ENCODE measurements at regions not wholly inside any gene's neighbourhood (a gene's known extent, or its start where the extent isn't known, plus 50 kb on each side); places are given as distances from the start of the nearest gene placed in this dataset.
A peak's percentile ranks its signal among the peaks of the same experiment; 100 is the strongest.

DNA sequence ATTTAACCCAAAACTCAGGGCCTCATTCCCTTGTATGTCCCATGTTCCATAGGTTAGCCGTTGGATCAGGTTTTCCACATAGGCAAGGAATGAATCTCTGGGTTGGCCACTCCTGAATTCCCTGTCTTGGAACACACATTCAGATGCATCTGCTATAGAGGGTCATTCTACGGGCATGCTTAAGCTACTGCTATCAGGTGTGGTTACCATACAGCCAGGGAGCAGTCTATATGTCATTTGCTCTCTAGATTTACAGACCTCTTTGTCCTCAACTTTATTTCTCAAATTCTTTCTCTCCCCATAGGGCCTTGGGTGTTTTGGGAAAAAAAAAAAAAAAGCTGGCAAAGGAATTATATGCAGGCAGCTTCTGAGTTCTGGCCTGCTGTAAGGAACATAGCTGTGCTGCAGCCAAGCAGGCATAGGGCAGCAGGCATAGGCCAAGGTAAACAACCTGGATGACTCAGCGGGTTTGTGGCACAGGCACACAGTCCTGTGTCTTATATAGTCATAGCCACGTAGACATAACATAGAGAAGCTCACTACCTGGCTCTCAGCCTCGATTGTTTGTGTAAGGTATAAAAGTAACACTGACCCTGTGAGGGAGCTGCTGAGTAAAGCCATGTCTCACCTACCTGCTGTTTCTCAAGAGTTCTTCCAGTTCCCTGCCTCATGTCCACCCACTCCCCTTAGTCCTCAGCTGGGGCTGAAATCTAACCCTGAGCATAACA, 141.5 kb downstream of the OSTF1 start:
- Histone ChIP-seq H3K4me3 (ENCODE audit: low read length in 2 of 2) (no peak overlapping the region), H3K4me1 (ENCODE audit: control insufficient read depth in 2 of 2, insufficient read depth in 2 of 2, low read length in 2 of 2) (no peaks in the 10 kb centered on the region), H3K36me3 (ENCODE audit: control insufficient read depth in 2 of 2, insufficient read depth in 2 of 2, low read length in 1 of 2) (no peaks in the 10 kb centered on the region), H3K9me3 (ENCODE audit: control insufficient read depth in 2 of 2, insufficient read depth in 1 of 2, low read length in 1 of 2) (no peaks in the 10 kb centered on the region), H3K27ac (ENCODE audit: low read depth in 1 of 2, low read length in 1 of 2) (no peak overlapping the region), H3K27me3 (ENCODE audit: control insufficient read depth in 2 of 2, insufficient read depth in 1 of 2, low read length in 1 of 2) (no peaks in the 10 kb centered on the region)
- no peak for DNase-seq (ENCODE audit: low read depth in 6 of 9, low spot score in 9 of 9)
- 74% methylated on average over 5 of the region's 5 CpGs for WGBS

DNA sequence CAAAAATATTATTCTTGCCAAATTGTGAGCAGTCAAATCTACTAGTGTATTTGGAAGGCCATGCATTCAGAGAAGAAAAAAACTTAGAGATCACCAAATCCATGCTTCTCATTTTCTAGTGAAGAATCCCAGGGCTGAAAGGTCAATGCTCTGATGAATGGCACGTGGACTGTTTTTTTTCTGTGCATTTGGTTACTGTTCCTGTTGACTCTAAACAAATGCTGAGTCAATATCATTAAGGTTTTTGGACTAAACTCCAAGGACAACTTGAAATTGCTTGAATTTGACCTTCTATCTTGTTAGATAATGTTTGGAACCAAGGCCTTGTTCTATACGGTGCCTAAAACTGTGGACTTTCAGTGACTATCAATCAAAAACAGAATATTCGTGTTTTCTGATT, 142.2 kb downstream of the OSTF1 start:
- Histone ChIP-seq H3K4me1 (ENCODE audit: control insufficient read depth in 2 of 2, insufficient read depth in 2 of 2, low read length in 2 of 2) (no peaks in the 10 kb centered on the region), H3K36me3 (ENCODE audit: control insufficient read depth in 2 of 2, insufficient read depth in 2 of 2, low read length in 1 of 2) (no peaks in the 10 kb centered on the region), H3K27ac (ENCODE audit: low read depth in 1 of 2, low read length in 1 of 2) (no peak overlapping the region), H3K27me3 (ENCODE audit: control insufficient read depth in 2 of 2, insufficient read depth in 1 of 2, low read length in 1 of 2) (no peaks in the 10 kb centered on the region), H3K4me3 (ENCODE audit: low read length in 2 of 2) (no peak overlapping the region), H3K9me3 (ENCODE audit: control insufficient read depth in 2 of 2, insufficient read depth in 1 of 2, low read length in 1 of 2) (no peaks in the 10 kb centered on the region)
- 96% methylated on average over 3 of the region's 3 CpGs for WGBS
- DNase-seq (ENCODE audit: low read depth in 6 of 9, low spot score in 9 of 9): no peak

DNA sequence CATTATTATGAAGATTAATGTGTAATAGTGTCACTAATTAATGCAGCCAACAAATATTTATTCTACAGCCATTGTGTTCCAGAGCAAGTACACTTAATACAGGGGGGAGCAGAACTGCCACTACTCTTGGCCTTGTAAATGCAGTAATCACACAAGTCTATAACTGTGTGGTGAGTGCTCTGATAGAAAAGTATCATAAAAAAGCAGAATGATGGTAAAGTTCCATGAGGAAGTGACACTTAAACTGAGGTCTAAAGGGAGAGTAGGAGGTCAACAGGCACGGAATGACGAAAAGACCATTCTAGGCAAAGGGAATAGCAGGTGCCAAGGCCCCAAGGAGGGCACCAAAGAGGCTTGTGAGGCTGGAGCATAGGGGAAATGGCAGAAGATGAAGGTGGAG, 142.9 kb downstream of the OSTF1 start:
- H3K4me3 ChIP-seq (ENCODE audit: low read length in 2 of 2): no peak overlapping the region
- no peaks in the 10 kb centered on the region for H3K4me1 ChIP-seq (ENCODE audit: control insufficient read depth in 2 of 2, insufficient read depth in 2 of 2, low read length in 2 of 2)
- WGBS: 96% methylated on average over 2 of the region's 2 CpGs
- no peaks in the 10 kb centered on the region for H3K9me3 ChIP-seq (ENCODE audit: control insufficient read depth in 2 of 2, insufficient read depth in 1 of 2, low read length in 1 of 2)
- DNase-seq (ENCODE audit: low read depth in 6 of 9, low spot score in 9 of 9): no peak
- H3K27ac ChIP-seq (ENCODE audit: low read depth in 1 of 2, low read length in 1 of 2): no peak overlapping the region
- H3K27me3 ChIP-seq (ENCODE audit: control insufficient read depth in 2 of 2, insufficient read depth in 1 of 2, low read length in 1 of 2): no peaks in the 10 kb centered on the region
- H3K36me3 ChIP-seq (ENCODE audit: control insufficient read depth in 2 of 2, insufficient read depth in 2 of 2, low read length in 1 of 2): no peaks in the 10 kb centered on the region

DNA sequence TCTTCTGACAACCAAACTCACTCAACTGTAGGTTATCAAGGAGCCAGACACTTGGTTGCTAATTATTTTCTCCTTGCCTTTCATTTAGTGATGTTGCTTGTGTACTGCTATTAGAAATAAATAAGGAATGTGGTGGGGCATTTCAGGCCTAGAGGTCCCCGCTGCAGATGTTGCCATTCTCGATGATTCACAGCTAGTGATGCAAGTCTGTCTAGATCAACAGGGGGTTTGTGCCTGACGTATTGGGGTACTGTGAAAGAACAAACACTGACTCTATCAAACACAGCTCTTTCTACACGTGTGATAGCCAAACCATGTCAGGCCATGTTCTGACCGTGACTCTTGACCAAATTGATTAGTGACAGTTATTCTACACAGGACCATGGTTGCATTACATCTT, 144.7 kb downstream of the OSTF1 start:
- Histone ChIP-seq H3K4me3 (ENCODE audit: low read length in 2 of 2) (no peak overlapping the region), H3K27ac (ENCODE audit: low read depth in 1 of 2, low read length in 1 of 2) (no peak overlapping the region), H3K27me3 (ENCODE audit: control insufficient read depth in 2 of 2, insufficient read depth in 1 of 2, low read length in 1 of 2) (no peaks in the 10 kb centered on the region), H3K9me3 (ENCODE audit: control insufficient read depth in 2 of 2, insufficient read depth in 1 of 2, low read length in 1 of 2) (no peaks in the 10 kb centered on the region), H3K36me3 (ENCODE audit: control insufficient read depth in 2 of 2, insufficient read depth in 2 of 2, low read length in 1 of 2) (no peaks in the 10 kb centered on the region), H3K4me1 (ENCODE audit: control insufficient read depth in 2 of 2, insufficient read depth in 2 of 2, low read length in 2 of 2) (no peaks in the 10 kb centered on the region)
- DNase-seq (ENCODE audit: low read depth in 6 of 9, low spot score in 9 of 9): no peak
- 97% methylated on average over 5 of the region's 5 CpGs for WGBS

DNA sequence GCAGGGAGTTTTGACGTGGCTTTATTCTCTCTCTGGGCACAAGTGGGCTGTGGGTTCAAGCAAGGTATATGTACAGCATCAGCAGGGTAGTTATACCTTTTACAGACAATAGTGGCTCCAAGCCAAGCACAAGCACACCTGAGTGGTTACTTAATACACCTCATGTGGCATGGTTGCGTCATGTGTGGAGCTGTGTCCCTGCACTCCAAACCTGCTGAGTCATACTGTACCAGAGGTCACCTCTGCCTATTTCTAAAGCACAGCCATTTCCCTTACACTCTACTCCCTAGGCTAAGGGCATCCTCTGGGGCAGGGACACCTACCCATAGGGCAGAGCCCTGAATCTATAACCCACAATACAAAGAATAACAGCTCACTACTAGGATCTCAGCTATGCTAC, 147.3 kb downstream of the OSTF1 start:
- H3K36me3 ChIP-seq (ENCODE audit: control insufficient read depth in 2 of 2, insufficient read depth in 2 of 2, low read length in 1 of 2): no peaks in the 10 kb centered on the region
- H3K4me3 ChIP-seq (ENCODE audit: low read length in 2 of 2): no peak overlapping the region
- H3K4me1 ChIP-seq (ENCODE audit: control insufficient read depth in 2 of 2, insufficient read depth in 2 of 2, low read length in 2 of 2): no peaks in the 10 kb centered on the region
- H3K27ac ChIP-seq (ENCODE audit: low read depth in 1 of 2, low read length in 1 of 2): no peak overlapping the region
- no peaks in the 10 kb centered on the region for H3K27me3 ChIP-seq (ENCODE audit: control insufficient read depth in 2 of 2, insufficient read depth in 1 of 2, low read length in 1 of 2)
- 93% methylated on average over 2 of the region's 2 CpGs for WGBS
- no peaks in the 10 kb centered on the region for H3K9me3 ChIP-seq (ENCODE audit: control insufficient read depth in 2 of 2, insufficient read depth in 1 of 2, low read length in 1 of 2)
- peak in 1 of 9 donors; percentile 16 for DNase-seq (ENCODE audit: low read depth in 6 of 9, low spot score in 9 of 9)

DNA sequence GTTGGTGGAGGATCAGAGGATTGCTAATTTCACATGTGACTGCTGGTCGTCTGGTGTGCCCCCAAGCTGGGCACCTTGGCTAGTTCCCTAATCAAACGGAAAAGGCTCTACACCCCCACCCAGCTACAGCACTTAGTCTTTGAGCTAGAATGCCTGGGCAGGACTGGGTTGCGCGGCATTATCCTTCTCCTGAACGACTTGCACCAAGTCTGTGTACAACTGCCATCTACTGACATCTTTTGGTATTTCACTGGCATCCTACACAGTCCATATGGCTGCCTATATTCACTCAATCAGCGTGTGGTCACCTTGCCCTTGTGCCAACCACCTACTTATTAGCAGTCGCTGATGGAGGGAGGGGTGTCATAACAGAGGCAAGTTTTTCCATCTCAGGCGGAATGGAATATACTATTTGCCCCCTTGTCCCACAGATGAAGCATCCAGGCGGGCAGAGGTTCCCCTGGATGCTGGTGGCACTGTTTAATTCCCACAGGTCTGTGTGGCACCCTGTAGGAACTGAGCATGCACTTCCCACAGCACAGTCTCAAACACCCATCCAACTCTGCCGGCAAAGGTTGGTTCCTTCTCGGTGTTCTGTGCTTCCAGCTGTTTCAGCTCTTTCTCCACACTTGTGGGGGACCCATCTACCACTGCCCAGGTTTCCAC, 150.1 kb downstream of the OSTF1 start:
- Histone ChIP-seq H3K27ac (ENCODE audit: low read depth in 1 of 2, low read length in 1 of 2) (no peak overlapping the region), H3K4me3 (ENCODE audit: low read length in 2 of 2) (no peak overlapping the region), H3K27me3 (ENCODE audit: control insufficient read depth in 2 of 2, insufficient read depth in 1 of 2, low read length in 1 of 2) (no peaks in the 10 kb centered on the region), H3K9me3 (ENCODE audit: control insufficient read depth in 2 of 2, insufficient read depth in 1 of 2, low read length in 1 of 2) (no peaks in the 10 kb centered on the region), H3K4me1 (ENCODE audit: control insufficient read depth in 2 of 2, insufficient read depth in 2 of 2, low read length in 2 of 2) (no peaks in the 10 kb centered on the region), H3K36me3 (ENCODE audit: control insufficient read depth in 2 of 2, insufficient read depth in 2 of 2, low read length in 1 of 2) (no peaks in the 10 kb centered on the region)
- 68% methylated on average over 11 of the region's 11 CpGs for WGBS
- DNase-seq (ENCODE audit: low read depth in 6 of 9, low spot score in 9 of 9): peak in 7 of 9 donors; percentile 16 to 60 (median 36)

DNA sequence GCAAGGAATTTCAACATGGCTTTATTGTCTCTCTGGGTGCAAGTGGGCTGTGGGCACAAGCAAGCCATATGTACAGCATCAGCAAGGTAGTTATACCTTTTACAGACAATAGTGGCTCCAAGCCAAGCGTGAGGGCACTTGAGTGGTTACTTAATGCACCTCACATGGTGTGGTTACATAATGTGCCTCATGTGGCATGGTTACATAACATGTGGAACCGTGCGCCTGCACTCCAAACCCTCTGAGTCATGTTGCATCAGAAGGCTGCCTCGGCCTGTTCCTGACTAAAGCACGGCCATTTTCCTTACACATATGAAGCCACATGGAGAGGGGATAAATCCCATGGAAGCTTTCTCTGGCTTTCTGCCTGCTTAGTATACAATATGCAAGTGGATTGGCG, 150.9 kb downstream of the OSTF1 start:
- Histone ChIP-seq H3K27me3 (ENCODE audit: control insufficient read depth in 2 of 2, insufficient read depth in 1 of 2, low read length in 1 of 2) (no peaks in the 10 kb centered on the region), H3K4me1 (ENCODE audit: control insufficient read depth in 2 of 2, insufficient read depth in 2 of 2, low read length in 2 of 2) (no peaks in the 10 kb centered on the region), H3K27ac (ENCODE audit: low read depth in 1 of 2, low read length in 1 of 2) (no peak overlapping the region), H3K9me3 (ENCODE audit: control insufficient read depth in 2 of 2, insufficient read depth in 1 of 2, low read length in 1 of 2) (no peaks in the 10 kb centered on the region), H3K4me3 (ENCODE audit: low read length in 2 of 2) (no peak overlapping the region), H3K36me3 (ENCODE audit: control insufficient read depth in 2 of 2, insufficient read depth in 2 of 2, low read length in 1 of 2) (no peaks in the 10 kb centered on the region)
- DNase-seq (ENCODE audit: low read depth in 6 of 9, low spot score in 9 of 9): no peak
- WGBS: 82% methylated on average over 6 of the region's 6 CpGs

DNA sequence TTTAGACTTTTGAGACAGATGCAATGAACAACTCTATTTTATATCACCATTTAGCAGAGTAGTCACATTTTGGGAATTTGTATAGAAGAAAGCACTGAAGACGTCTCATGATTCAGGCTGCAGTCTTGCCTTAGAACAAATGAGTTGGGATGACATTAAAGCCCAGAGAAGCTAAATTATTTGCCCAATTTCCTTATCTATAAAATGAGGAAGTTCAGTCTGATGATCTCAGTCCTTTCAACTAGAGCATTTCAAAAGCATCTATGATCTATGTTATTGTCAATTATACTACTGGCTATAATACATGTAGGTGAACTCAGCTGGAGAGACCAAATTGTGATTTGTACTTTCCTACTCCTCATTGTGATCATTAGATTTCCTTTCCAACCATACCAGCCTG, 154.1 kb downstream of the OSTF1 start:
- no peak for DNase-seq (ENCODE audit: low read depth in 6 of 9, low spot score in 9 of 9)
- Histone ChIP-seq H3K27ac (ENCODE audit: low read depth in 1 of 2, low read length in 1 of 2) (no peak overlapping the region), H3K9me3 (ENCODE audit: control insufficient read depth in 2 of 2, insufficient read depth in 1 of 2, low read length in 1 of 2) (no peaks in the 10 kb centered on the region), H3K27me3 (ENCODE audit: control insufficient read depth in 2 of 2, insufficient read depth in 1 of 2, low read length in 1 of 2) (no peaks in the 10 kb centered on the region), H3K4me1 (ENCODE audit: control insufficient read depth in 2 of 2, insufficient read depth in 2 of 2, low read length in 2 of 2) (no peaks in the 10 kb centered on the region), H3K4me3 (ENCODE audit: low read length in 2 of 2) (no peak overlapping the region), H3K36me3 (ENCODE audit: control insufficient read depth in 2 of 2, insufficient read depth in 2 of 2, low read length in 1 of 2) (no peaks in the 10 kb centered on the region)
- 94% methylated on average over 1 of the region's 1 CpG for WGBS

DNA sequence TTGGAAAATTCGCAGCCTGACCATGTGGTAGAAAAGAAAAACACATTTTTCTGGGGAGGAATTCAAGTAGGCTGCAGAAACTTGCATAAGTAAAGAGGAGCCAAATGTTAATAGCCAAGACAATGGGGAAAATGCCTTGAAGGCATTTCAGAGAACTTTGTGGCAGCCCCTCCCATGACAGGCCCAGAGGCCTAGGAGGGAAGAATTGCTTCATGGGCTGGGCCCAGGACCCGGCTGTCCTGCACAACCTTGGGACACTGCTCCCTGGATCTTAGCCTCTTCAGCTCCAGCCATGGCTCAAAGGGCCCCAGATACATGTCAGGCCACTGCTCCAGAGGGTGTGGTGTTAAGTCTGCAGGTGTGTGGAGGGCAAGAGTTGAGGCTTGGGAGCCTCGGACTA, 158.6 kb downstream of the OSTF1 start:
- Histone ChIP-seq H3K27me3 (ENCODE audit: control insufficient read depth in 2 of 2, insufficient read depth in 1 of 2, low read length in 1 of 2) (no peaks in the 10 kb centered on the region), H3K27ac (ENCODE audit: low read depth in 1 of 2, low read length in 1 of 2) (no peak overlapping the region), H3K4me1 (ENCODE audit: control insufficient read depth in 2 of 2, insufficient read depth in 2 of 2, low read length in 2 of 2) (no peaks in the 10 kb centered on the region), H3K36me3 (ENCODE audit: control insufficient read depth in 2 of 2, insufficient read depth in 2 of 2, low read length in 1 of 2) (no peaks in the 10 kb centered on the region), H3K4me3 (ENCODE audit: low read length in 2 of 2) (no peak overlapping the region), H3K9me3 (ENCODE audit: control insufficient read depth in 2 of 2, insufficient read depth in 1 of 2, low read length in 1 of 2) (peaks cover 0 to 6% of the 10 kb centered on the region in 2 donors)
- DNase-seq (ENCODE audit: low read depth in 6 of 9, low spot score in 9 of 9): no peak
- WGBS: 91% methylated on average over 3 of the region's 3 CpGs
